ENCODE measurements at regions not wholly inside any gene's neighbourhood (a gene's known extent, or its start where the extent isn't known, plus 50 kb on each side); places are given as distances from the start of the nearest gene placed in this dataset.

DNA sequence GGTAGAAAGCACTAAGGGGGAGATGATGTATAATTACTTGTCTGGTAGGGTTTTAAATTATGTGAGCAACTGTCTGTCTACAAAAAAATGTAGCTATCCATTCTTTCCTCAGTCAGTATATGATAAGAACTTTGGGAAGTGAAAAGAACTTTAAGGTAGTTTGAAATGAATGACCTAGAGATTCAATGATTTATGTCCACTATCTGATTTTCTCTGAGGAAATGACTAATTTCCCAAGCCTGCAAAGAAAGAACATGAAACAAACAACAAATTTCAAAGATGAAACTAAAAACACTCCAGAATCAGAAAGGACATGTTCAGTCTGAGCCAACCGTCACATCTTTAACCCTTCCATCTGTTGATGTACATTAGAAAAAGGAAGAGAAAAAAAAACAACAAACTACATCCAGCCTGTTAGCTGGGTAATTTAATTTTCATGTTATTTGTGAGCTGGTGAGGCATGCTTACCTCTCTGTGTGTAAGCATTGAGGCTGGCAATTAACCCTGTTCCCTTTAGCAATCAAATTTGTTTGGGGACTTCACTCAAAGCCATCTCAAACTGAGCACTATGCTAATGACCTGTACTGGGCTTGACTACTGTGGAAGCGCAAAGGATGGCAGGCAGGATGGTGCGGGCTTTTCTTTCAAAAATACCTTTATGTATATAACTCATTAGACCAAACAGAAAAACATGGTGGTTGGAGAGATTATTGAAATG is 220.1 kb downstream of the TUSC7 start:
- Histone ChIP-seq H3K27me3 (no peaks in the 10 kb centered on the region), H3K36me3 (no peaks in the 10 kb centered on the region), H3K4me1 (peaks cover 0 to 6% (median 0%) of the 10 kb centered on the region in 4 donors), H3K9me3 (no peaks in the 10 kb centered on the region), H3K4me3 (no peak overlapping the region), H3K27ac (no peak overlapping the region)
- TF ChIP-seq POLR2A (IDR thresholded peaks at IDR 0.05), result no peak
- TF ChIP-seq POLR2AphosphoS5 (IDR thresholded peaks at IDR 0.05), result no peak
- TF ChIP-seq, protein P1, sequence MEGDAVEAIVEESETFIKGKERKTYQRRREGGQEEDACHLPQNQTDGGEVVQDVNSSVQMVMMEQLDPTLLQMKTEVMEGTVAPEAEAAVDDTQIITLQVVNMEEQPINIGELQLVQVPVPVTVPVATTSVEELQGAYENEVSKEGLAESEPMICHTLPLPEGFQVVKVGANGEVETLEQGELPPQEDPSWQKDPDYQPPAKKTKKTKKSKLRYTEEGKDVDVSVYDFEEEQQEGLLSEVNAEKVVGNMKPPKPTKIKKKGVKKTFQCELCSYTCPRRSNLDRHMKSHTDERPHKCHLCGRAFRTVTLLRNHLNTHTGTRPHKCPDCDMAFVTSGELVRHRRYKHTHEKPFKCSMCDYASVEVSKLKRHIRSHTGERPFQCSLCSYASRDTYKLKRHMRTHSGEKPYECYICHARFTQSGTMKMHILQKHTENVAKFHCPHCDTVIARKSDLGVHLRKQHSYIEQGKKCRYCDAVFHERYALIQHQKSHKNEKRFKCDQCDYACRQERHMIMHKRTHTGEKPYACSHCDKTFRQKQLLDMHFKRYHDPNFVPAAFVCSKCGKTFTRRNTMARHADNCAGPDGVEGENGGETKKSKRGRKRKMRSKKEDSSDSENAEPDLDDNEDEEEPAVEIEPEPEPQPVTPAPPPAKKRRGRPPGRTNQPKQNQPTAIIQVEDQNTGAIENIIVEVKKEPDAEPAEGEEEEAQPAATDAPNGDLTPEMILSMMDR (IDR thresholded peaks at IDR 0.05), result no peak
- TF ChIP-seq EP300 (IDR thresholded peaks at IDR 0.05; ENCODE audit: low read depth), result no peak
- intact Hi-C loops (cut with DNase I; ENCODE audit: low total_unique reads) (no loop called here), in situ Hi-C loops (cut with MboI; ENCODE audit: low pct_ligation_motif_present in 1 of 4, low pct_unique_long_range_greater_than_20kb in 1 of 4, low sequenced_read_pairs in 3 of 4) (no loop called here)
- 77 to 84% methylated on average over 3 of the region's 3 CpGs for WGBS, 2 donors (ENCODE audit: low coverage in 1 of 2)
- no peak for DNase-seq

DNA sequence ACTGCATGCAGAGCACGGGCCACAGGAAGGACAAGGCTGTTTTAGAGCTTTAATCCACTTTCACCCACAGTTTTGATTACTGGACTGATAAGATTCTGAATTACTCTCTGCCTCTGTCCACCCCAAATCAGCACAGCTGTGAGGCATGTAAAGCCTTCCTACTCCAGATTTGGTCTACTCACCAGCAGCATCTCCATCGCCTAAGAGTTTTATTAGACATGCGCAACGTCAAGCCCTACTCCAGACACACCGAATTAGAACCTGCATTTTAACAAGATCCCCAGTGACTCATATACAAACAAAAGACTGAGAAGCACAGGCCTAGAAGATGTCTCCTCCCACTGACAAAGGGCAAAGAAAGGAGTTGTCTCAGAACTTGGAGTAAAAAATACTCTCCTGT is 221.2 kb downstream of the TUSC7 start:
- H3K27ac ChIP-seq, result no peak overlapping the region
- H3K4me3 ChIP-seq, result no peak overlapping the region
- no peaks in the 10 kb centered on the region for H3K27me3 ChIP-seq
- TF ChIP-seq POLR2AphosphoS5 (IDR thresholded peaks at IDR 0.05) (no peak), EP300 (IDR thresholded peaks at IDR 0.05; ENCODE audit: low read depth) (no peak), POLR2A (IDR thresholded peaks at IDR 0.05) (no peak)
- TF ChIP-seq, protein P1 (IDR thresholded peaks at IDR 0.05), result no peak
- intact Hi-C loops (cut with DNase I; ENCODE audit: low total_unique reads), result no loop called here
- no peaks in the 10 kb centered on the region for H3K36me3 ChIP-seq
- no peak for DNase-seq
- H3K4me1 ChIP-seq, result peaks cover 0 to 6% (median 0%) of the 10 kb centered on the region in 4 donors
- H3K9me3 ChIP-seq, result no peaks in the 10 kb centered on the region
- in situ Hi-C loops (cut with MboI; ENCODE audit: low pct_ligation_motif_present in 1 of 4, low pct_unique_long_range_greater_than_20kb in 1 of 4, low sequenced_read_pairs in 3 of 4), result no loop called here
- 58 to 68% methylated on average over 5 of the region's 5 CpGs for WGBS, 2 donors (ENCODE audit: low coverage in 1 of 2)

DNA sequence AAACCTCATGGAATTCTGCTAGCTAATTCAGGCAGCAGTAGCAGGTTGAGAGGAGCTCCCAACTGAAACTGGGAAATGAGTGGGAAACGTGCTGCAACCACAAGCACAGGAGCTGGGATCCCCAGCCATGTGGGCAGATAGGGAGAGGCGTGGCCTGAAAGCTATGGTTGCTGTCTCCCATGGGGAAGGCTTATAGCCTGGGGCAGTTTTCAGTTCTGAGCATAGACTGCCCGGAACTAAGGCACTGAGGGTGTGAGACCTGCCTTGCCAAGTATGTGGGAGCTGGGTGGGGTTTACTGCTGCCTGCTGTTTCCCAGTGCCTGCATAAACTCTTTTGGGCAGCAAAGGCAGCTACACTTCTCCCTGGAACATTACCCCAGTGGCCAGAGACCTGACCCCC is 229.5 kb downstream of the TUSC7 start:
- Histone ChIP-seq H3K4me1 (peaks cover 0 to 22% (median 17%) of the 10 kb centered on the region in 4 donors), H3K4me3 (no peak overlapping the region), H3K27me3 (no peaks in the 10 kb centered on the region), H3K36me3 (no peaks in the 10 kb centered on the region), H3K9me3 (peaks cover 2 to 4% of the 10 kb centered on the region in 2 donors), H3K27ac (peak overlapping the region; percentile 58 to 80 (median 74))
- intact Hi-C loops (cut with DNase I; ENCODE audit: low total_unique reads), result loop anchor here (5.0 kb wide), 1 partner anchor 893 kb away; no protein-coding TSS in a partner anchor
- no peak for TF ChIP-seq POLR2A (IDR thresholded peaks at IDR 0.05)
- no peak for TF ChIP-seq POLR2AphosphoS5 (IDR thresholded peaks at IDR 0.05)
- WGBS, 2 donors (ENCODE audit: low coverage in 1 of 2), result 55% methylated on average over 3 of the region's 3 CpGs; no CpG with 5 or more reads in 1 of the 2 donors
- DNase-seq, result peak; percentile 48
- in situ Hi-C loops (cut with MboI; ENCODE audit: low pct_ligation_motif_present in 1 of 4, low pct_unique_long_range_greater_than_20kb in 1 of 4, low sequenced_read_pairs in 3 of 4), result no loop called here

DNA sequence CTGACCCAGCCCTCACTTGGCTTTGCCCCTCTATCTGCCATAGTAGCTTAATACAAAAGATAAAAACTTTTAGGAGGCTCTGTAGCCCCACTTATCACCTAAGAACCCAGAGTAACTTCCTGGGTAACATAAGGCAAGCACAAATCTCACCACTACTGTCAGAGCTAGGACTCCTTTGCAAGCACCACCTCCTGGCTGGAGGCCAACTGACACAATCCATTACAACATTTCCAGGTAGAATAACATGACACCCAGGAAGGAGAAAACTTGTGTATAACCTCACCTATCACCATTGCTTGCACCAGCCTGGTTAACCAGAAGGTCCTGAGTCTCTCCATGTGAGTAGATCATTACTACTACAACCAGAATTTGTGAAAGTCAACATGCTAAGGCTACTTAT is 230.0 kb downstream of the TUSC7 start:
- in situ Hi-C loops (cut with MboI; ENCODE audit: low pct_ligation_motif_present in 1 of 4, low pct_unique_long_range_greater_than_20kb in 1 of 4, low sequenced_read_pairs in 3 of 4) (no loop called here), intact Hi-C loops (cut with DNase I; ENCODE audit: low total_unique reads) (loop anchor here (5.0 kb wide), 1 partner anchor 893 kb away; no protein-coding TSS in a partner anchor)
- no peaks in the 10 kb centered on the region for H3K27me3 ChIP-seq
- no peaks in the 10 kb centered on the region for H3K36me3 ChIP-seq
- no peak overlapping the region for H3K4me3 ChIP-seq
- H3K27ac ChIP-seq, result peak overlapping the region; percentile 58 to 80 (median 74)
- peak; percentile 78 for DNase-seq
- H3K9me3 ChIP-seq, result peaks cover 2 to 4% of the 10 kb centered on the region in 2 donors
- H3K4me1 ChIP-seq, result peaks cover 0 to 22% (median 17%) of the 10 kb centered on the region in 4 donors
- TF ChIP-seq, protein P1 (IDR thresholded peaks at IDR 0.05), result no peak
- no peak for TF ChIP-seq POLR2A (IDR thresholded peaks at IDR 0.05)
- no peak for TF ChIP-seq POLR2AphosphoS5 (IDR thresholded peaks at IDR 0.05)
- no peak for TF ChIP-seq EP300 (IDR thresholded peaks at IDR 0.05; ENCODE audit: low read depth)

All from transverse colon (tissue), 4 donors.